ENCODE measurements at regions not wholly inside any gene's neighbourhood (a gene's known extent, or its start where the extent isn't known, plus 50 kb on each side); places are given as distances from the start of the nearest gene placed in this dataset.

DNA sequence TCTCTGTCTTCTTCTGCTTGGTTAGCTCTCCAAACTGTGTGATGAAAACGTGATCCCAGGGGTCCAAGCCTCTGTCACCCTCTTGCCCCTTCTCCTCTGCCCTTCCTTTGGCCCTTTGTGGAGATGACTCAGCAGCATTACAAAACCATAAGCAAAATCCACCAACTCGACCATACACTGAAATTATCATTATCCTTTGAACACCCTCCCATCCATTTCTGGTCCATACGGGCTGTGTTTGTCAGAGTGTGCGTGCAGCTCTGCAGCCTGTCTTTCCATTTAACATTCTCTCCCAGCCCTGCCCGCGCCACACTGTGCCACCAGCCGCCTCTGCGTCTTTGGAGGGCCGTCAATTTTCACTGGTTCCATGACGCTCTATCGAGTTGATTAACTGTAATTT lies 69.2 kb downstream of the SLC25A47 start (continued):
- TF ChIP-seq, protein P1, sequence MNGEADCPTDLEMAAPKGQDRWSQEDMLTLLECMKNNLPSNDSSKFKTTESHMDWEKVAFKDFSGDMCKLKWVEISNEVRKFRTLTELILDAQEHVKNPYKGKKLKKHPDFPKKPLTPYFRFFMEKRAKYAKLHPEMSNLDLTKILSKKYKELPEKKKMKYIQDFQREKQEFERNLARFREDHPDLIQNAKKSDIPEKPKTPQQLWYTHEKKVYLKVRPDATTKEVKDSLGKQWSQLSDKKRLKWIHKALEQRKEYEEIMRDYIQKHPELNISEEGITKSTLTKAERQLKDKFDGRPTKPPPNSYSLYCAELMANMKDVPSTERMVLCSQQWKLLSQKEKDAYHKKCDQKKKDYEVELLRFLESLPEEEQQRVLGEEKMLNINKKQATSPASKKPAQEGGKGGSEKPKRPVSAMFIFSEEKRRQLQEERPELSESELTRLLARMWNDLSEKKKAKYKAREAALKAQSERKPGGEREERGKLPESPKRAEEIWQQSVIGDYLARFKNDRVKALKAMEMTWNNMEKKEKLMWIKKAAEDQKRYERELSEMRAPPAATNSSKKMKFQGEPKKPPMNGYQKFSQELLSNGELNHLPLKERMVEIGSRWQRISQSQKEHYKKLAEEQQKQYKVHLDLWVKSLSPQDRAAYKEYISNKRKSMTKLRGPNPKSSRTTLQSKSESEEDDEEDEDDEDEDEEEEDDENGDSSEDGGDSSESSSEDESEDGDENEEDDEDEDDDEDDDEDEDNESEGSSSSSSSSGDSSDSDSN (IDR thresholded peaks at IDR 0.05; ENCODE audit: borderline replicate concordance in 1 of 2, low read depth in 2 of 2, low read length in 2 of 2): no peak
- TF ChIP-seq CREBBP (IDR thresholded peaks at IDR 0.05; ENCODE audit: low read depth, low read length): no peak
- TF ChIP-seq MAFF (IDR thresholded peaks at IDR 0.05; ENCODE audit: low read length): peak; percentile 72
- no peak for TF ChIP-seq CHD1 (IDR thresholded peaks at IDR 0.05; ENCODE audit: low read length)
- no peak for TF ChIP-seq TCF3 (CRISPR knock-in tag; IDR thresholded peaks at IDR 0.05)
- TF ChIP-seq L3MBTL2 (IDR thresholded peaks at IDR 0.05): no peak
- no peak for TF ChIP-seq MAZ (CRISPR knock-in tag; conservative IDR thresholded peaks at IDR 0.05 in 1 of 2, IDR thresholded peaks at IDR 0.05 in 1 of 2)
- TF ChIP-seq U2AF1 (optimal IDR thresholded peaks at IDR 0.05; ENCODE audit: low read depth, low read length): no peak
- no peak for TF ChIP-seq RBM25 (IDR thresholded peaks at IDR 0.05; ENCODE audit: low read depth, low read length, severe bottlenecking)
- no peak for TF ChIP-seq SAFB2 (IDR thresholded peaks at IDR 0.05; ENCODE audit: borderline replicate concordance, low read depth, low read length, severe bottlenecking)
- peak; percentile 19; the same call in 1 of the 2 replicates for TF ChIP-seq ZBTB7A (IDR thresholded peaks at IDR 0.05; ENCODE audit: borderline replicate concordance, control insufficient read depth, low read depth, low read length)
- TF ChIP-seq ZBTB8A (IDR thresholded peaks at IDR 0.05; ENCODE audit: partially characterized antibody): no peak
- peak; percentile 89 for TF ChIP-seq NFE2 (IDR thresholded peaks at IDR 0.05; ENCODE audit: low read depth)
- no peak for TF ChIP-seq KLF10 (CRISPR knock-in tag; IDR thresholded peaks at IDR 0.05)
- TF ChIP-seq ZNF3 (CRISPR knock-in tag; IDR thresholded peaks at IDR 0.05): no peak
- no peak for TF ChIP-seq ILK (tag; IDR thresholded peaks at IDR 0.05; ENCODE audit: borderline replicate concordance, low read depth)
- no peak for TF ChIP-seq NR2F6 (CRISPR knock-in tag; IDR thresholded peaks at IDR 0.05)
- TF ChIP-seq POLR2G (IDR thresholded peaks at IDR 0.05; ENCODE audit: low read depth, low read length): no peak
- no peak for TF ChIP-seq CBX8 (IDR thresholded peaks at IDR 0.05; ENCODE audit: borderline replicate concordance, extremely low read depth, low read depth, low read length, poor library complexity, severe bottlenecking)
